HFFc6 (cell line): ENCODE measurements at regions not wholly inside any gene's neighbourhood (a gene's known extent, or its start where the extent isn't known, plus 50 kb on each side); places are given as distances from the start of the nearest gene placed in this dataset.

Experiments used
- DNase-seq: peaks from one replicate; pipeline ENCODE4 v3.0.0-alpha.2; 2018
- H3K27ac Mint-ChIP-seq: 2 replicates; pipeline ENCODE4 v1.8.0; 2020; ENCODE audit warnings: mild to moderate bottlenecking, mixed read lengths
- H3K27me3 Mint-ChIP-seq: 2 replicates; pipeline ENCODE4 v1.8.0; 2021; ENCODE audit warnings: mild to moderate bottlenecking, moderate library complexity, mixed read lengths; ENCODE audit not compliant: insufficient read depth
- H3K36me3 Mint-ChIP-seq: 2 replicates; pipeline ENCODE4 v1.8.0; 2021; ENCODE audit warnings: low read depth, mixed read lengths
- H3K4me1 Mint-ChIP-seq: 2 replicates; pipeline ENCODE4 v1.8.0; 2020; ENCODE audit warnings: low read depth, mixed read lengths
- H3K4me3 Mint-ChIP-seq: 2 replicates; pipeline ENCODE4 v1.8.0; 2020; ENCODE audit warnings: mild to moderate bottlenecking, moderate library complexity, mixed read lengths
- H3K9me3 Mint-ChIP-seq: 2 replicates; pipeline ENCODE4 v1.8.0; 2020; ENCODE audit warnings: mild to moderate bottlenecking, mixed read lengths
- TF ChIP-seq, protein P1 (sequence below): fragments of 200-600 bp; sonication (generic); IDR thresholded peaks from 2 replicates; pipeline ENCODE4 v1.5.0; 2021; ENCODE audit warnings: antibody characterized with exemption, mild to moderate bottlenecking

DNA sequence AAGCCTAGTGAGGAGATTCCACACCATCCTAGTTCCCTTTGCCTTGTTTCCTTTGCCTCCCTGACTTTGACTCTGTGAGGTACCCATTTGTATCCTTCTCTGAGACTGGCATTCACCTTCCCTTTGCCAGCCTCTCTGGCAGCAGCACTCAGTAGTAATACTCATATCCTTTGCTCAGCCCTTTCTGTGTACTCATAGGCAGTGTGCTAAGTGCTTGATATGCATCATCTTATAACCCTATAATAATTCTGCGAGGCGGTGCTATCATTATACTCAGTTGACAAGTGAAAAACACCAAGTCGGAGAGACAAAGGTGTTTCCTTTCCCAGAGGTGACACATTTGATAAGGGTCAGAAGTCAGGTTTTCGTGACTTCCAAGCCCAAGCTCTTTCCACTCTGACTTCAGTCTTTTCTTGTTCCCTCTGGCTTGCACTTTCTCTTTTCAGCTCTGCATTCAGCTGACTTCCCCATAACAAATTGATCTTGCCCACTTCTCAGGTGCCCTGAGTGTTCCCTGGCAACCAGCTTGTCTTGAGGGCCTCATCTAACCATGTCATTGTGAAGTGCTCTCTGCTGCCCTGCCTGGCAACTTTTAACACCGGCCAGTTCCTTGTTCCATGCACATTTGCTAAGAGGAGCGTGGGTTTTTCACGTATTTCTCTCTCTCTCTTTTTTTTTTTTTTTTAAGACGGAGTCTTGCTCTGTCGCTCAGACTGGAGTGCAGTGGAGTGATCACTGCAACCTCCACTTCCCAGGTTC is 94.5 kb upstream of the UPP2 start:
- Mint-ChIP-seq H3K27me3 (peaks cover 11% of the 10 kb centered on the region), H3K36me3 (no peaks in the 10 kb centered on the region), H3K4me1 (peaks cover 10% of the 10 kb centered on the region), H3K27ac (no peak overlapping the region), H3K4me3 (no peak overlapping the region), H3K9me3 (no peaks in the 10 kb centered on the region)
- TF ChIP-seq, protein P1, sequence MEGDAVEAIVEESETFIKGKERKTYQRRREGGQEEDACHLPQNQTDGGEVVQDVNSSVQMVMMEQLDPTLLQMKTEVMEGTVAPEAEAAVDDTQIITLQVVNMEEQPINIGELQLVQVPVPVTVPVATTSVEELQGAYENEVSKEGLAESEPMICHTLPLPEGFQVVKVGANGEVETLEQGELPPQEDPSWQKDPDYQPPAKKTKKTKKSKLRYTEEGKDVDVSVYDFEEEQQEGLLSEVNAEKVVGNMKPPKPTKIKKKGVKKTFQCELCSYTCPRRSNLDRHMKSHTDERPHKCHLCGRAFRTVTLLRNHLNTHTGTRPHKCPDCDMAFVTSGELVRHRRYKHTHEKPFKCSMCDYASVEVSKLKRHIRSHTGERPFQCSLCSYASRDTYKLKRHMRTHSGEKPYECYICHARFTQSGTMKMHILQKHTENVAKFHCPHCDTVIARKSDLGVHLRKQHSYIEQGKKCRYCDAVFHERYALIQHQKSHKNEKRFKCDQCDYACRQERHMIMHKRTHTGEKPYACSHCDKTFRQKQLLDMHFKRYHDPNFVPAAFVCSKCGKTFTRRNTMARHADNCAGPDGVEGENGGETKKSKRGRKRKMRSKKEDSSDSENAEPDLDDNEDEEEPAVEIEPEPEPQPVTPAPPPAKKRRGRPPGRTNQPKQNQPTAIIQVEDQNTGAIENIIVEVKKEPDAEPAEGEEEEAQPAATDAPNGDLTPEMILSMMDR = no peak
- DNase-seq = no peak

DNA sequence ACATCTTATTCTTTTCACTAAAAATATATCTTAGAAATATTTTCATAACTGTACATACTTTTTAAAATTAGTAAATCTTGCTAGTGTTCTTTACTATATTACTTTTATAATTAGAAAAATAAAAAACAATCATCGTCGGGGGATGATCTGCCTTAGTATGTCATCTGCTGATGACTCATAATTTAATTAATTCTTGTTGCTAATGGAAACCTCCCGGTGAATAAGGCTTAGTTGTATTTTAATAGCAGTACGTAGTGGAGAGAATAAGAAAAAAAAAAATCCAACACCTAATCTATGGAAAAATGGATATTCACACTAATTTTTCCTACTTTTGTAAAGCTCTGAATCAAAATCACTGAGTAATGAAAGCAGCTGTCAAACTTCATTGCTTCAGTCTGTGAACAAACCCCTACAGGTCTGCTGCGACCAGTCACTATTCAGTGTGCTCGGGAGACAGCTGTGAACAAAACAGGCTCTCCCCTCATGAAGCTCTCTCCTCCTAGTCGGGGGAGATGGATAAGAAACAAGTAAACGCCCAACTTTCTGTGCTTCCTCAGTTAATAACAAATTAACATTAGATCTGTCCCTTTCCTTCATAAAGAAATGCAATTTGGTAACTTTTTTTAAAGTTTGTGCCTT is 97.4 kb upstream of the UPP2 start:
- H3K4me1 Mint-ChIP-seq = peaks cover 5% of the 10 kb centered on the region; the same call in 1 of the 2 replicates
- H3K4me3 Mint-ChIP-seq = no peak overlapping the region
- H3K9me3 Mint-ChIP-seq = no peaks in the 10 kb centered on the region
- no peak overlapping the region for H3K27ac Mint-ChIP-seq
- peaks cover 11% of the 10 kb centered on the region for H3K27me3 Mint-ChIP-seq
- TF ChIP-seq, protein P1 = no peak
- H3K36me3 Mint-ChIP-seq = no peaks in the 10 kb centered on the region
- DNase-seq = peak; percentile 25

DNA sequence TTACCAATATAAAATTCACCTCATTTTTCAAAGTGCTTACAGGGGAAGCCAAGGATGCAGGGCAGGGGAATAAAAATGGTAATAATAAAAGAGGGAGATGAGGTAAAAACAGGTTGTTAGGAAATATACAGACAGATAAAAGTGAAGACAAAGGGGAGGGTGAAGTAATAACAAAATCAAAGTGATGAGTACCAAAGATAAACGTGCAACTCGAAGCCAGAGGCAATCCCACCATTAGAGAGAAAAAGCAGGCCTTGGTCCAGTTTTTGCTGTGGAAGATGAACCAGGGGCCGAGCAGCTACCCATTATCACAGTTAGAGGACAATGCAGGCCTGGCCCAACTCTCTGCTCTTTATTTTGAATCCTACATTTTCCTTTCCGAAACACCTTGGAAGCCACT is 99.6 kb upstream of the UPP2 start:
- no peak overlapping the region for H3K4me3 Mint-ChIP-seq
- no peak for DNase-seq
- no peaks in the 10 kb centered on the region for H3K9me3 Mint-ChIP-seq
- H3K36me3 Mint-ChIP-seq = no peaks in the 10 kb centered on the region
- H3K4me1 Mint-ChIP-seq = peaks cover 5% of the 10 kb centered on the region; the same call in 1 of the 2 replicates
- H3K27me3 Mint-ChIP-seq = peaks cover 10% of the 10 kb centered on the region
- TF ChIP-seq, protein P1 = no peak
- H3K27ac Mint-ChIP-seq = no peak overlapping the region

DNA sequence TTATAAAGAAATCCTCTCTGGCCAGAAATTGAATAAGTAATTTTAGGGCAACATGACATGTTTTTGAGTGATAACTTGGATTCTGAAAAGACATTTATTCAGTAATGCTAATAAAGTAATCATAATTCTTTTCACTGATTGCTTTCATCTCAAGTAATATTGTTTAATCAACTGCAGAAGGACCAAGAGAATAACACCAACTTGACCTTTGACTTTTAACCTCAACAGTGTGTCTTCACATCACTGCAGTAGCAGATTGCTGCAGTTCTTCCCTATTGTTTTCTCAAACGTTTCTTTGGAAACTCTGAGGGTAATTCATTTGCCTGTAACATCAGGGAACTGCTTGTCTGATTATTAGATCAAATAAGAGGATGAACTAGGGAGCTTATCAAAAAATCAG is 104.9 kb upstream of the UPP2 start:
- Mint-ChIP-seq H3K36me3 (no peaks in the 10 kb centered on the region), H3K4me1 (no peaks in the 10 kb centered on the region), H3K4me3 (no peak overlapping the region), H3K9me3 (no peaks in the 10 kb centered on the region), H3K27ac (no peak overlapping the region), H3K27me3 (peaks cover 6% of the 10 kb centered on the region; the same call in 1 of the 2 replicates)
- TF ChIP-seq, protein P1 = no peak
- DNase-seq = no peak

DNA sequence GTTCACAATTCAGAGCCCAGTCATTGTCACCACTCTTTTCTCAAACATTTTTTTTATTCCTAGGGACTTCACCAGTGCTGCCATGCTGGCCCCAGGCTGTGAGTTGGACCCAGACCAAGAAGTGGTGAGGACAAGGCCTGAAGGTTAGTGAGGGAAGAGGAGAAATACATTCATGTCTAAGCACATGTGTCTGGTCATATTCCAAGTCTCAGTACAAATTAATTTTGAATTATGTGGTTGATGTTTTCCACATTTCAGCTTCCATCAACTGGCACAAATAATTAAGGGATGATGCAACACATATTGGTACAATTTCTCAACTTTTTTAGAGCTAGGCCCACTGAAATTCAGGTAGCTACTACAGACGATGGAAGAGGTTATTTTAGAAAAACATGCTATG is 106.6 kb upstream of the UPP2 start:
- no peak for DNase-seq

More for the DNA sequence above, 106.6 kb upstream of the UPP2 start:
- no peaks in the 10 kb centered on the region for H3K36me3 Mint-ChIP-seq
- H3K27ac Mint-ChIP-seq = no peak overlapping the region
- H3K27me3 Mint-ChIP-seq = peaks cover 5% of the 10 kb centered on the region; the same call in 1 of the 2 replicates
- TF ChIP-seq, protein P1 = no peak
- H3K9me3 Mint-ChIP-seq = no peaks in the 10 kb centered on the region
- H3K4me3 Mint-ChIP-seq = no peak overlapping the region
- no peaks in the 10 kb centered on the region for H3K4me1 Mint-ChIP-seq
